RWPE1 (cell line): ENCODE measurements at regions not wholly inside any gene's neighbourhood (a gene's known extent, or its start where the extent isn't known, plus 50 kb on each side); places are given as distances from the start of the nearest gene placed in this dataset.
"Not testable (repeated sequence)": the region's sequence is repeated elsewhere in the genome, so short reads cannot be mapped to it uniquely, and the experiment has no call there.

Experiments
- CTCF ChIA-PET: fragments of 350-600 bp; sonication (Branson Sonifier 250); formaldehyde crosslinking; extraction: SDS; loops from one replicate; lab custom pipeline; 2021; lab: Yijun Ruan, JAX
- POLR2A ChIA-PET: fragments of 400-600 bp; formaldehyde crosslinking; extraction: SDS; loops from one replicate; lab custom pipeline; 2020; ENCODE audit warnings: antibody characterized with exemption; ENCODE audit not compliant: low non-redundant PET; lab: Yijun Ruan, JAX
- DNase-seq: peaks from one replicate; pipeline ENCODE4 v3.0.0; 2012; ENCODE audit warnings: low spot score
- H3K27ac ChIP-seq: fragments of 450-650 bp; 2 replicates; pipeline ENCODE4 v1.5.1; 2017
- TF ChIP-seq, protein P1 (sequence below): fragments of 450-650 bp; conservative IDR thresholded peaks from 2 replicates; pipeline ENCODE4 v1.5.1; 2017; ENCODE audit warnings: low read depth, mild to moderate bottlenecking

DNA sequence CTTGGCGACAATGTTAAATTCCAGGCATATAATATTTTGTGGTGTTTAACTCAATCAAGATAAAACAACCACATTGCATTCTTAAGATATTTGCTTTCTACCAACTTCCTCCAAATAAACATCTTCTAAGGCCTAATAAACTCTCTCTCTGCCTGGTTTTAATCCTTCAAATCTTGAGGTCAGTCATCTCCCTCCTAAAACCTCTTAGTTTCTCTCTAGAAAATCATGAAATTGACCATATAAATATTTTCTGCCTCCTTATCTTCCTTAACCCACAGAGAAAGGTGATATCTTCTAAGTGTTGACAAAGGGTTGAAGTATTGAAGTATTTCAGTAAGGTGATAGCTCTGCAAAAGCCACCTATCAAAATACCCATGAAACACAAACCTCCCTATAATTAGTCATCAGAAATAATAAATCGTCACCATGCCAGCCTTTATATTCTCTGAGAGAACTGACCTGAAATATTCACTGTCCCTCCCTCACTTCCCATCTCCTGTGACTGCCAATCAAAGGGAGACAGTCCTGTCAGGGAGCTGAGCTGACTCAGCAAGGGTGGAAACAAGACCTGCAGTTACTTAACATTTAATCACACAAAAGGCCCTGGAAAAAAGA lies 1261.1 kb downstream of the ROBO1 start:
- no peak overlapping the region for H3K27ac ChIP-seq
- peak; percentile 4 for DNase-seq

DNA sequence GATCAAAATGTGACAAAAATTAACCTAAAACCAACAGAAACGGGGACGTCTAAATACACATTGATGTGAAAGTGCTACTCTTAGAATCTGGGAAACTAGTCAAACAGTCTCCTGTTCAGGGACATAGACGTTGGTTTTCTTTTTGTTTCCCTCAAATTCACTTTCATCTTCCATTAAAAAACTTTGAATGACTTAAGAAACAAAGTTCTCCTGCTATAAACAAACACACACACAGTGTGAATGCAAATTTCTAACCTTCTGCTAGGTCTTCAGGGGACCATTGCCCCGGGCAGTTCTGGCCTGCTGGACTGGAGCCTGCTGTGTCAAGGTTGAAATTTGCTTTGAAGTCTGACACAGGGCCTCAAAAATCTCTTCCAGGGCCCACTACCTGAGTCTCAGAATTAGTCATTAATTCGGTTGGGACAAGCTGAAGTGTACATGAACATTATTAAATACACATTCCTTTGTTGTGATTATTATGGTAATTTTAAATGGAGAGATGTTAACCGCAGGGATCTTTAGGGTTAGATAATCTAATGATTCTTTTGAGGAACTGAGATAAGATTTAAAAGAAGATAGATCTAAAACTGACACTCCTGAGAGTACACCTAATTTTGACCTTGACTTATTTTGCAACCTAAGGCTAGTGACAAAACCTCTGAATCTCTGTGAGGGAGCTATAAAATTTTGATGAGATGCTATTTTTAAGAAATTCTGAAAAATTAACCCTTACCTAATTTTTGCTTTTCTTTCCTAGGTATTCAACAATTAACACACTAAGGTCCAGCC lies 1260.4 kb downstream of the ROBO1 start:
- ChIA-PET CTCF (no interaction called here), POLR2A (no interaction called here)
- TF ChIP-seq, protein P1, sequence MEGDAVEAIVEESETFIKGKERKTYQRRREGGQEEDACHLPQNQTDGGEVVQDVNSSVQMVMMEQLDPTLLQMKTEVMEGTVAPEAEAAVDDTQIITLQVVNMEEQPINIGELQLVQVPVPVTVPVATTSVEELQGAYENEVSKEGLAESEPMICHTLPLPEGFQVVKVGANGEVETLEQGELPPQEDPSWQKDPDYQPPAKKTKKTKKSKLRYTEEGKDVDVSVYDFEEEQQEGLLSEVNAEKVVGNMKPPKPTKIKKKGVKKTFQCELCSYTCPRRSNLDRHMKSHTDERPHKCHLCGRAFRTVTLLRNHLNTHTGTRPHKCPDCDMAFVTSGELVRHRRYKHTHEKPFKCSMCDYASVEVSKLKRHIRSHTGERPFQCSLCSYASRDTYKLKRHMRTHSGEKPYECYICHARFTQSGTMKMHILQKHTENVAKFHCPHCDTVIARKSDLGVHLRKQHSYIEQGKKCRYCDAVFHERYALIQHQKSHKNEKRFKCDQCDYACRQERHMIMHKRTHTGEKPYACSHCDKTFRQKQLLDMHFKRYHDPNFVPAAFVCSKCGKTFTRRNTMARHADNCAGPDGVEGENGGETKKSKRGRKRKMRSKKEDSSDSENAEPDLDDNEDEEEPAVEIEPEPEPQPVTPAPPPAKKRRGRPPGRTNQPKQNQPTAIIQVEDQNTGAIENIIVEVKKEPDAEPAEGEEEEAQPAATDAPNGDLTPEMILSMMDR = no peak
- peak; percentile 2 for DNase-seq
- H3K27ac ChIP-seq = no peak overlapping the region

More for the DNA sequence above, 1261.1 kb downstream of the ROBO1 start:
- POLR2A ChIA-PET = no interaction called here
- TF ChIP-seq, protein P1 = no peak
- CTCF ChIA-PET = no interaction called here

DNA sequence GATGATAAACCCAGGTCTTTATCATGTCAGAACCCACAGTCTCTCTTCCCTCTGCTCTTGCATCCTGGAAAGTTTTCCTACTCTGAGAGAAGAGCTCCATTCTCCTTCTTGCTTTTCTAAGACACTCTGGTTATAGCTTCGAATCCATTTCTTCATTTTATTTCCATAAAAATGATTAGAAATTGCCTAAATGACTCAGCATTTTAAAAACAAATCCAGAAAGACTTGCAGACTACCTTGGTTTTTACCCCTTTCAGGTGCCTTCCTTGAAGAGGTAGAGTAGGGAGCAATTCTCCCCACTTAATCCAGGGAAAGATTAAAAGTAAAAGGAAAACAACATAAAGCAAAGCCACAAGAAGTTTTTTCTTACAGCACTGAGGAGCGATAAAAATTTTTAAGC lies 1256.0 kb downstream of the ROBO1 start:
- TF ChIP-seq, protein P1 = no peak
- no peak overlapping the region for H3K27ac ChIP-seq
- ChIA-PET CTCF (no interaction called here), POLR2A (no interaction called here)
- no peak for DNase-seq

DNA sequence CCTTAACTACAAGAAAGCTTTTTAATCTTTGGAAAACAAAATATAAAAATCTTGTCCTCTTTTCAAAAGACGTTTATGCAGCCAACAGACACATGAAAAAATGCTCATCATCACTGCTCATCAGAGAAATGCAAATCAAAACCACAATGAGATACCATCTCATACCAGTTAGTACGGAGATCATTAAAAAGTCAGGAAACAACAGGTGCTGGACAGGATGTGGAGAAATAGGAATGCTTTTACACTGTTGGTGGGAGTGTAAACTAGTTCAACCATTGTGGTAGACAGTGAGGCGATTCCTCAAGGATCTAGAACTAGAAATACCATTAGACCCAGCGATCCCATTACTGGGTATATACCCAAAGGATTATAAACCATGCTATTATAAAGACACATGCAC lies 1255.0 kb downstream of the ROBO1 start:
- DNase-seq, CTCF ChIA-PET: not testable (repeated sequence)

DNA sequence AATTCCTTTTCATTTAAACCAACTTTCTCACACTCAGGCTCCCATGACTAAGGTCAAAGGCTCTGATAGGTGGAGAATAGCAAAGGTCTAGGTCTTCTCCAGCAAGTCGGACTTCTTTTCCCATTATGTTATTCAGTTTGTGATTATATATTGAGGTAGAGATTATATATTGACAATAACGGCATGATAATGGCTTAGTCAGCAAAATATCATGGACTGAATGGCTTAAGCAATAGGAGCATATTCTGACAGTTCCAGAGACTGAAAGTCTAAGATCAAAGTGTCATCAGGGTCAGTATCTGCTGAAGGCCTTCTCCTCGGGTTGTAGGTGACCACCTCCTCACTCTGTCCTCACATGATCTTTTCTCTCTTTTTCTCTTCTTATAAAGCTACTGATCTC lies 1251.4 kb downstream of the ROBO1 start:
- no peak for DNase-seq
- CTCF ChIA-PET = no interaction called here
- TF ChIP-seq, protein P1 = no peak
- POLR2A ChIA-PET = no interaction called here
- H3K27ac ChIP-seq = no peak overlapping the region

More for the DNA sequence above, 1255.0 kb downstream of the ROBO1 start:
- H3K27ac ChIP-seq, POLR2A ChIA-PET: not testable (repeated sequence)

DNA sequence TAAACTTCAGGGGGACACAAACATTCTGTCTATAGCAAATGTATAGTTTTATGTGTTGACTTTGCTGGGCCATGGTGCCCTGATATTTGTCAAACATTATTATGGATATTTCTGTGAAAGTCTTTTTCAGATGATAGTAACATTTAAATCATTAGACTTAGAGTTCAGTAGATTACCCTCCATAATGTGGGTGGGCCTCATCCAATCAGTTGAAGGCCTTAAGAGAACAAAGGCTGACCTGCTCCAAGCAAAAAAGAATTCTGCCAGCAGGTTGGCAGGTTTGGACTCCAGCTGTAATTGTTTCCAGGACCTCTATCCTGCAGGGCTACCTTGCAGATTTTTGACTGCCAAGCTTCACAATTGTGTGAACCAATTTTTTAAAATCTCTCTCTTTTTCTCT lies 1250.9 kb downstream of the ROBO1 start:
- no peak for DNase-seq
- ChIA-PET POLR2A (no interaction called here), CTCF (no interaction called here)
- no peak overlapping the region for H3K27ac ChIP-seq
- TF ChIP-seq, protein P1 = no peak

DNA sequence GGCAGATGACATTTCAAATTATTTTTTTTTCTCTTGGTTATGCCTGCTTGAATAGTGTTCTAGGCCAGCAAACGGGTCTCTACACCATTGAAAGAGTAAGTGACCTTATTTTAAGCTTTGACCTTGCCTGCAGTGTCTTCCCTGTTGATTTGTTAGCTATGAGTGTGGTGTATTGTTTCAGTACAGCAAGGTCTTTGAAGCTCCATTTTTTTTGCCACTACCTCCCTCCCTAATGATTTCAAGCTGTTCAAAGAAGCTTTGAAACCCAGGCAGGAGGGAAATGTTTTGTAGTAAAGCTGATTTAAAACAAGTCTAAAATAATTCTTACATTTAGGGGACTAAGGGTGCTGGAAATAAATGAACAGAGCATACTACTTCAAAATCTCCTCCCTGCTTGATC lies 1249.8 kb downstream of the ROBO1 start:
- TF ChIP-seq, protein P1 = no peak
- ChIA-PET CTCF (no interaction called here), POLR2A (no interaction called here)
- DNase-seq = no peak
- no peak overlapping the region for H3K27ac ChIP-seq
